Fibroblast of the aortic adventitia (primary cell): ENCODE measurements at regions not wholly inside any gene's neighbourhood (a gene's known extent, or its start where the extent isn't known, plus 50 kb on each side); places are given as distances from the start of the nearest gene placed in this dataset.
"Not testable (repeated sequence)": the region's sequence is repeated elsewhere in the genome, so short reads cannot be mapped to it uniquely, and the experiment has no call there.

Experiments
- DNase-seq: peaks from one replicate; pipeline ENCODE4 v3.0.0-alpha.2; 2010; ENCODE audit warnings: low read depth
- H3K4me3 ChIP-seq: 2 replicates; pipeline ENCODE4 v1.5.1; 2011; ENCODE audit warnings: low read depth, mild to moderate bottlenecking, control low read depth, low read length, moderate library complexity
- CTCF ChIP-seq: IDR thresholded peaks from 2 replicates; pipeline ENCODE4 v1.5.1; 2011; ENCODE audit warnings: mild to moderate bottlenecking, low read length, control low read depth, inconsistent platforms; ENCODE audit not compliant: insufficient read depth

GRCh38 chr4:126529997-126530396 lies 1102.8 kb upstream of the INTU start:
- TF ChIP-seq CTCF = no peak
- no peak for DNase-seq
- H3K4me3 ChIP-seq = no peak overlapping the region

- no peak overlapping the region for H3K4me3 ChIP-seq
- DNase-seq = peak; percentile 56
- TF ChIP-seq CTCF = no peak
These were observed 1101.7 kb upstream of the INTU start for GRCh38 chr4:126530996-126531585.

GRCh38 chr4:126532527-126532926 lies 1100.2 kb upstream of the INTU start:
- TF ChIP-seq CTCF = no peak
- no peak overlapping the region for H3K4me3 ChIP-seq
- no peak for DNase-seq

GRCh38 chr4:126533146-126533805 lies 1099.5 kb upstream of the INTU start:
- no peak for TF ChIP-seq CTCF
- DNase-seq = peak; percentile 3
- H3K4me3 ChIP-seq = no peak overlapping the region

GRCh38 chr4:126539771-126540170 lies 1093.0 kb upstream of the INTU start:
- no peak for TF ChIP-seq CTCF
- H3K4me3 ChIP-seq = no peak overlapping the region
- no peak for DNase-seq

GRCh38 chr4:126541820-126542219 lies 1090.9 kb upstream of the INTU start:
- H3K4me3 ChIP-seq = no peak overlapping the region
- DNase-seq = no peak
- TF ChIP-seq CTCF = no peak

GRCh38 chr4:126544276-126544675 lies 1088.5 kb upstream of the INTU start:
- DNase-seq = no peak
- no peak overlapping the region for H3K4me3 ChIP-seq
- TF ChIP-seq CTCF = no peak

GRCh38 chr4:126546197-126546596 lies 1086.6 kb upstream of the INTU start:
- not testable (repeated sequence) for H3K4me3 ChIP-seq, DNase-seq
